ENCODE measurements at regions not wholly inside any gene's neighbourhood (a gene's known extent, or its start where the extent isn't known, plus 50 kb on each side); places are given as distances from the start of the nearest gene placed in this dataset.

GRCh38 chr5:27503813-27504212, 465.4 kb upstream of the CDH9 start:
- no peak for ATAC-seq
- DNase-seq: no peak
- intact Hi-C loops (cut with DNase I): no loop called here

GRCh38 chr5:27502236-27502635, 463.9 kb upstream of the CDH9 start:
- DNase-seq (no peak), ATAC-seq (no peak)
- intact Hi-C loops (cut with DNase I): no loop called here

GRCh38 chr5:27497491-27497890, 459.1 kb upstream of the CDH9 start:
- intact Hi-C loops (cut with DNase I): no loop called here

GRCh38 chr5:27494887-27495286, 456.5 kb upstream of the CDH9 start:
- intact Hi-C loops (cut with DNase I): no loop called here
- DNase-seq (no peak), ATAC-seq (no peak)

More at GRCh38 chr5:27497491-27497890, 459.1 kb upstream of the CDH9 start:
- DNase-seq: no peak
- ATAC-seq: no peak

GRCh38 chr5:27491746-27492439, 453.5 kb upstream of the CDH9 start:
- DNase-seq: no peak
- no peak for ATAC-seq
- intact Hi-C loops (cut with DNase I): no loop called here

GRCh38 chr5:27491047-27491446, 452.7 kb upstream of the CDH9 start:
- DNase-seq: no peak
- no peak for ATAC-seq
- intact Hi-C loops (cut with DNase I): no loop called here

GRCh38 chr5:27489701-27490100, 451.3 kb upstream of the CDH9 start:
- intact Hi-C loops (cut with DNase I): no loop called here
- ATAC-seq: no peak
- no peak for DNase-seq

GRCh38 chr5:27482663-27483062, 444.3 kb upstream of the CDH9 start:
- DNase-seq: no peak
- intact Hi-C loops (cut with DNase I): no loop called here
- no peak for ATAC-seq

- ATAC-seq: no peak
- no peak for DNase-seq
- intact Hi-C loops (cut with DNase I): no loop called here
Measured at GRCh38 chr5:27479859-27480258, 441.5 kb upstream of the CDH9 start.

GRCh38 chr5:27477550-27477949, 439.2 kb upstream of the CDH9 start:
- ATAC-seq: no peak
- no peak for DNase-seq
- intact Hi-C loops (cut with DNase I): no loop called here

GRCh38 chr5:27476356-27476988, 438.1 kb upstream of the CDH9 start:
- DNase-seq: no peak
- intact Hi-C loops (cut with DNase I): no loop called here
- no peak for ATAC-seq

- DNase-seq: no peak
- intact Hi-C loops (cut with DNase I): no loop called here
- ATAC-seq: no peak
Measured at GRCh38 chr5:27475063-27475462, 436.7 kb upstream of the CDH9 start.

- no peak for DNase-seq
- intact Hi-C loops (cut with DNase I): no loop called here
- no peak for ATAC-seq
Measured at GRCh38 chr5:27474395-27474794, 436.0 kb upstream of the CDH9 start.

- intact Hi-C loops (cut with DNase I): no loop called here
- ATAC-seq (no peak), DNase-seq (no peak)
Measured at GRCh38 chr5:27474047-27474309, 435.6 kb upstream of the CDH9 start.

GRCh38 chr5:27473307-27474046, 435.1 kb upstream of the CDH9 start:
- DNase-seq: no peak
- intact Hi-C loops (cut with DNase I): no loop called here
- no peak for ATAC-seq

- DNase-seq: no peak
- intact Hi-C loops (cut with DNase I): no loop called here
- no peak for ATAC-seq
Measured at GRCh38 chr5:27472871-27473270, 434.5 kb upstream of the CDH9 start.

- no peak for DNase-seq
- no peak for ATAC-seq
- intact Hi-C loops (cut with DNase I): no loop called here
Measured at GRCh38 chr5:27472000-27472763, 433.8 kb upstream of the CDH9 start.

GRCh38 chr5:27466959-27467358, 428.6 kb upstream of the CDH9 start:
- ATAC-seq: no peak
- no peak for DNase-seq
- intact Hi-C loops (cut with DNase I): no loop called here

GRCh38 chr5:27465140-27465539, 426.8 kb upstream of the CDH9 start:
- no peak for DNase-seq
- ATAC-seq: no peak
- intact Hi-C loops (cut with DNase I): no loop called here

- DNase-seq (no peak), ATAC-seq (no peak)
- intact Hi-C loops (cut with DNase I): no loop called here
Measured at GRCh38 chr5:27463446-27464149, 425.2 kb upstream of the CDH9 start.

All from left cardiac atrium (tissue), 4 donors.